GM19238 (cell line): ENCODE measurements at regions not wholly inside any gene's neighbourhood (a gene's known extent, or its start where the extent isn't known, plus 50 kb on each side); places are given as distances from the start of the nearest gene placed in this dataset.

ENCODE experiments used
- DNase-seq: peaks from one replicate; pipeline ENCODE4 v3.0.0; 2011; ENCODE audit warnings: low spot score; ENCODE audit not compliant: insufficient read length

GRCh38 chr9:30711591-30711990, 1672.9 kb upstream of the ACO1 start:
- no peak for DNase-seq

- DNase-seq: no peak
These were observed 1671.2 kb upstream of the ACO1 start for GRCh38 chr9:30713243-30713642.

- no peak for DNase-seq
These were observed 1670.1 kb upstream of the ACO1 start for GRCh38 chr9:30714389-30714788.

- no peak for DNase-seq
These were observed 1666.0 kb upstream of the ACO1 start for GRCh38 chr9:30718483-30718882.

GRCh38 chr9:30722065-30722464, 1662.4 kb upstream of the ACO1 start:
- DNase-seq: no peak

DNA sequence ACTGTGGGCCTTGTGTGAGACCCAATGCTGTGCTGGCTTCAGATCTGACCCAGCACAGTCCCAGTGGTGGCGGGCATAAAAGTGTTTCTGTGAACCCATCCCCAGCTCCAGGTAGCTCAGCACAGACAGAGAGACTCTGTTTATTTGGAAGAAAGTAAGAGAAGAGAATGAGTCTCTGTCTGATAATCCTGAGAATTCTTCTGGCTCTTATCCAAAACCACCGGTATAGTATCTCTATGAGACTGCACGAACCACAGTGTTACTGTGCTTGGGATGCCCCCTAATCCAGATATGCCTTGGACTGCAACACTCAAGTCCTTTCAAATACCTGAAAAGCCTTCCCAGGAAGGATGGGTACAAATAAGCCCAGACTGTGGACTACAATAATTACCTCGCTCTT, 1660.8 kb upstream of the ACO1 start:
- DNase-seq: no peak

GRCh38 chr9:30732060-30732459, 1652.4 kb upstream of the ACO1 start:
- DNase-seq: no peak

- DNase-seq: no peak
These were observed 1639.6 kb upstream of the ACO1 start for GRCh38 chr9:30744871-30745270.

- no peak for DNase-seq
These were observed 1637.9 kb upstream of the ACO1 start for GRCh38 chr9:30746589-30746988.

- no peak for DNase-seq
These were observed 1626.7 kb upstream of the ACO1 start for GRCh38 chr9:30757723-30758122.

DNA sequence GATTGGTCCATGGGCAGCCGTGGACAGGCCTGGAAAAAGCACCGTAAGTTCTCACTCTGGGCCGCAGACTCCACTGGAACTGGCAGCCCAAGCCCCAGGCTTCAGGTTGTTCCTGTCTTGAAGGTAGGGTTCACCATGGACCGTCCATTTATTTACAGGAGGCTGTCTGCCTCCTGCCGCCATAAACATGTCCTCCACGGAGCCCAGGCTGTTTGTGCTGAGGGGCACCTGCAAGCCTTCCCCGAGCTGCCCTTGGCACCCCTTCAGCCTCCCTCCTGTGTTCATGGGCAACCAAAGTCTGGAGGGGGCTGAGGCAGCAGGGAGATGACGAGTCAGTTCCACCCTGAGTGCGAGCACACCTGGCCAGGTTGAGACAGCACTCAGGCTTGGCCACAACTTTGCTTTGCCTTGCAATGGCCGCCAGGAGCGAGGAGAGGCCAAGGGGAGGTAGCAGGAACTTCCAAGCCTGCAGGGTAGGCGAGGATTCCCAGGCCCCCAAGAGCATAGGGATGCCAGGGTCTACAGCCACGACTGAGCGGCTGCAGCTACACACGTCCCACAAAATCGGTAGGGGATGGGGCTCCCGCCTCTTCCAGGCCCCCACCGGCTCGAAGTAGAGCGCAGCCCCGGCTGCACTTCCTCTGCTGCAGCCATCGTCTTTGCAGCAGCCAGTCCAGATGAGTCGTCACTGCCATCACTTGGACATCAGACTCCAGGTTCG, 1625.6 kb upstream of the ACO1 start:
- DNase-seq: no peak

DNA sequence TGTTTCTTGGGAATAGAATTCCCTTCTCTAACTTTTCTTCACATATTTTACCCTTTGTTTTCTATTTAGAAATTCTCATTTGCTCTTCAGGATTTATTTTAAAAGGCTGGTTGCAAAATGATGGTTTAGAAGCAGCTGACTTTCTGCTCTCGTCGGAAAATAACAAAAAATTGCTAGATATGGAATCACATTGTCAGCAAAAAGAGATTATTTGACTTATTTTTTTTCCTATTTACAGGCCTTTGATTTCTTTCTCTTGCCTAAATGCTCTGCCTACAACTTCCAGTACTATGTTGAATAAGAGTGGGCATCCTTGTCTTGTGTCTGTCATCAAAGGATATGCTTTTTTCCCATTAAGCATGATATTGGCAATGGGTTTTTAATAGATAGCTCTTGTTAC, 1619.1 kb upstream of the ACO1 start:
- no peak for DNase-seq

GRCh38 chr9:30771163-30771708, 1613.2 kb upstream of the ACO1 start:
- no peak for DNase-seq

GRCh38 chr9:30771760-30772159, 1612.7 kb upstream of the ACO1 start:
- DNase-seq: no peak

- no peak for DNase-seq
These were observed 1611.0 kb upstream of the ACO1 start for GRCh38 chr9:30773427-30773826.

DNA sequence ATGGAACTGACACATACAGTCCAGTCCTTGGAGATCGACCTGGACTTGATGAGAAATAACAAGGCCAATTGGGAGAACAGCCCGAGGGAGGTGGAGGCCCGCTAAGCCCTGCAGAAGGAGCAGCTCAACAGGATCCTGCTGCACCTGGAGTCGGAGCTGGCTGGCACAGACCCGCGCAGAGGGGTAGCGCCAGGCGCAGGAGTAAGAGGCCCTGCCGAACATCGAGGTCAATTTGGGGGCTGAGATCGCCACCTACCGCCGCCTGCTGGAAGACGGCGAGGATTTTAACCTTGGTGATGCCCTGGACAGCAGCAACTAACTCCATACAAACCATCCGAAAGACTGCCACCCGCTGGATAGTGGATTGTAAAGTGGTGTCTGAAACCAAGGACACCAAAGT, 1610.1 kb upstream of the ACO1 start:
- no peak for DNase-seq

GRCh38 chr9:30775236-30775635, 1609.2 kb upstream of the ACO1 start:
- DNase-seq: no peak

GRCh38 chr9:30796764-30797163, 1587.7 kb upstream of the ACO1 start:
- DNase-seq: no peak

GRCh38 chr9:30799527-30800101, 1584.8 kb upstream of the ACO1 start:
- no peak for DNase-seq

GRCh38 chr9:30800421-30800820, 1584.0 kb upstream of the ACO1 start:
- no peak for DNase-seq

- no peak for DNase-seq
These were observed 1571.6 kb upstream of the ACO1 start for GRCh38 chr9:30812821-30813220.

GRCh38 chr9:30815585-30815984, 1568.9 kb upstream of the ACO1 start:
- no peak for DNase-seq

- DNase-seq: no peak
These were observed 1539.3 kb upstream of the ACO1 start for GRCh38 chr9:30845136-30845535.
